Posterior vena cava (tissue), 2 donors: ENCODE measurements at regions not wholly inside any gene's neighbourhood (a gene's known extent, or its start where the extent isn't known, plus 50 kb on each side); places are given as distances from the start of the nearest gene placed in this dataset.
"Not testable (repeated sequence)": the region's sequence is repeated elsewhere in the genome, so short reads cannot be mapped to it uniquely, and the experiment has no call there.

Source experiments
- DNase-seq: peaks from one replicate; pipeline ENCODE4 v3.0.0-alpha.2; 2020; ENCODE audit warnings: low spot score
- intact Hi-C, 2 donors: fragments of 100-400 bp; cut with DNase I; formaldehyde crosslinking; loops; one replicate each; pipeline versions ENCODE4 v1.14.1 to v1.14.2; 2022 to 2023
- donor health status: DM: yes; HTN: yes; CAD: no.
- donor health status: DM: yes; HTN: yes; CAD: no.

DNA sequence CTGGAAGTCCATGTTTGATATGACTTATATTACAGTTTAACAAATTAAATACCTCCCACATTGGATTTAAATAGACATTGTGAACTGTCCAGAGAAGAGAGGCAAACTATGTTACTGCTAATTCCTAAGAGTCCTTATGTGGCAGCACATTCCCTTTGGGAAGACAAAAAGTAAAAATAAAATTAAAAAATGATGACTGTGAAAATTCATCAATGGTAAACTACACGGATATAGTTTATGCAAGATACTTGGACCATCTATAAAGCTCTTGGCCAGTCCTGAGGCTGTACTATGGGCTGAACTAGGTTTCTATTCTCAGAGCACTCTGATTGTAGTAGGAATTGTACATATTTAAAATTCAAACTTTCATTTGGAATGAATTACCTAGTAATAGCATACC lies 206.4 kb downstream of the LRRK2 start:
- DNase-seq: no peak
- intact Hi-C loops: no loop called here

DNA sequence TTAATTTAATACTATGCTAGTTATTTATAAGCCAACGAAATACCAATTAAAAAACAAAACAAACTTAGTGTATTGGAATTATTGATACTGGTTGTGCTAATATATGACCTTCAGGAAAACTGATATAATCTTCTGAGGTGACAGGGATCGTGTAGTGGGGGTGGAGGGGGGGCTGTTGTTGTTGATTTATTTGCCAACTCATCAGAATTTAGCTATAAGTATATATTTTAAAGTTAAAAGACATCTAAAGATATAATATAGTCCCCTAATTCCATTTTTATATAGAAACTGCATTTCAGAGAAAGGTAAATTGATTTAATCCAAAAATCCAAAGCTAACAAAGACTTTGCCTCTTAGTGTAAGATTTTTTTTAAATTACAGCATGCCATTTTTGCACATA lies 210.5 kb downstream of the LRRK2 start:
- DNase-seq: no peak
- intact Hi-C loops: no loop called here

DNA sequence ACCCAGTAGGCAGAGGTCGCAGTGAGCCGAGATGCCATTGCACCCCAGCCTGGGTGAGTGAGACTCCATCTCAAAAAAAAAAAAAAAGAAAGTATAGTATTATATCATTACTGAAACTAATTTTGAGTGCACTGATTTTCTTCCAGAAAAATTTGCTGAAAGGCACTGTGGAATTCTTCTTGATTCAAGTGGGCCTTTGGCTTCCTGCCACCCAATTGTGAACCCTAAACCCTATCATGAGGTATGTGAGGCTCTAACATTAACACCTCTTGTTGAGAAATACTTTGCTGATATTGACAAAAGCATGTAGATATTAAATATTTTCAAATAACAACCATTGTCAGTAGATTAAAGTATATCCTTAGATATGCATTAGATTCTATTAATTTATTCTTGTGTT lies 211.2 kb downstream of the LRRK2 start:
- DNase-seq: no peak
- intact Hi-C loops: no loop called here

DNA sequence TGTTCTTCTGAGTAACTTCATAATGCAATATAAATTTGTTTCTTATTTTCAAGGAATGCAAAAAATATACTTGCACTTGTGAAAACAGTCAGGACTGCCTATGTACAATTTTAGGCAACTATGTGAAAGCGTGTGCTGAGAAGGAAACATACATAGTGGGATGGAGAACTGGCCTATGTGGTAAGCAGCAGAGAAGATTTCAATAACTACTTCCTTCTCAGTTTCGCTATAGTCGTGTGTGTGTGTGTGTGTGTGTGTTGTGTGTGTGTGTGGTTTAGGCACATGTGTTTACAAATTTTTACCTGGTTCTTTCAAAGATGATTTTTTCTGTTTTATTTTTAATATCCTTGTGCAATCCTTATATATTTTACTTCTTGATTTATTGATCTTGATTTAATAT lies 211.8 kb downstream of the LRRK2 start:
- no peak for DNase-seq
- intact Hi-C loops: no loop called here

DNA sequence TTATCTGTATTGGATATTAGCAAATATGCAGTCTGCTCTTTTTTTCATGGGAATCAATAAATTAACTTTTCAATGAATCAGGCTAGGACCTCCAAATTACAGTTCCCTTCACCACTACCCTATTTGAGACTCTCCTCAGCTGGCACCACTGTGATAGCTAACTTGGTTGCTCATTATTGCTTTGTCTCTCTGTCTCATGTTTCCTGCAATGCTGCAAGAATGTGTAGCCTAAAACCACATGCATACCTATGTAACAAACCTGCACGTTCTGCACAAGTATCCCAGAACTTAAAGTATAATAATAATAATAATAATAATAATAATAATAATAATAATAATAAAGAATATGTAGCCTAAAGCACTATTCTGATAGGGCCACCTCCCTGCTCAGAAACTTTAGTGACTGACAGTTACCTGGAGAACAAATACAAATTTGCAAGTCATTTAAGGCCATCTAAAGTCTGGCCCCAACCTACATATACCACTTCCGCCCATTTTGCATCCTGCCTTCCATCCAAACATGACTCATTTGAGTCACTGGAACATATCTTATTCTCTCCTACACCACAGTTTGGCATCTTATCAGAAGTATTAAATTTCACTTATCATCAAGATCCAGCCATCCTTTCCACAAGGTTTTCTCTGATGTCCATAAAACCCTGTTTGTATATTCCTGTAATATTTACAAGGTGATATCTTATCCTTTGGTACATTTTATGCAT lies 215.1 kb downstream of the LRRK2 start:
- DNase-seq: no peak
- intact Hi-C loops: no loop called here

DNA sequence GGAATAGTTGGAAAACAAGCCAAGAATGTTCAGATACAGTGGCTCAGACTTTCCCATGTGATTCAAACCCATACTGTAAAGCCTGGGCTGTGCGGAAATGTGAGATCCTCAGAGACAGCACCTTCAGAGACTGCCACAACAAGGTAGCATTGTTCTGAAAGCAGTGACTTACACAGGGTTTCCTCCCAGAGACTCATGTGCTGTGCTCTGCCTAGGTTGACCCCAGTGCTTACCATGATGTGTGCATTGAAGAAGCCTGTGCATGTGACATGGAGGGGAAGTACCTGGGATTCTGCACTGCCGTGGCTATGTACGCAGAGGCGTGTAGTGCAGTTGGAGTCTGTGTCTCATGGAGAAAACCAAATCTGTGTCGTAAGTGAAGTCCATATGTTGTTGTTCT lies 219.4 kb downstream of the LRRK2 start:
- no peak for DNase-seq
- intact Hi-C loops: no loop called here

DNA sequence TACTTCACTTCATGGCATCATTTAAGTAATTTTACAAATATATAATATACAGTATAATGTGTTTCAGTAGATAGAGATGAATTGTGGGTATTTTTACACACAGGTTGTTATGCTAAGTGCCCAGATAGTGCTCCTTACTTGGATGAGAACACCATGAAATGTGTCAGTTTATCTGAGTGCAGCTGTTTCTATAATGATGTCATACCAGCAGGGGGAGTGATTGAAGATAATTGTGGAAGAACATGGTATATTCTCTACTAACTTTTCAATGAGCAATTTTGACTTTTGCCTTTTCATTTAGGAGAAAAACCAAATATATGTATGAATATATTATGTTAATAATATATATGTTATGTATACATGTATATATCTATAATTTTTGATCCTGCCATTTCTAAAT lies 221.6 kb downstream of the LRRK2 start:
- intact Hi-C loops: no loop called here
- DNase-seq: no peak

DNA sequence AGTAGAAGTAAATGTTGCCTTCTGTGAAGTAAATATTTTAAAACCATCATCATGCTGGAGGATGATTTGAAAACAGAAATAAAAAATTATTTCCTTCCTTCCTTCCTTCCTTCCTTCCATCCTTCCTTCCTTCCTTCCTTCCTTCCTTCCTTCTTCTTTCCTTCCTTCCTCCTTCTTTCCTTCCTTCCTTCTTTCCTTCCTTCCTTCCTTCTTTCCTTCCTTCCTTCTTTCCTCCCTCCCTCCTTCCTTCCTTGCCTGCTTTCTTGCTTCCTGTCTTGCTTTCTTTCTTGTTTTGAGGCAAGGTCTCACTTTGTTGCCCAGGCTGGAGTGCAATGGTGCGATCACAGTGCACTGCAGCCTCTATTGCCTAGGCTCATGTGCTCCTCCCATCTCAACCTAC lies 223.7 kb downstream of the LRRK2 start:
- DNase-seq, intact Hi-C loops: not testable (repeated sequence)

DNA sequence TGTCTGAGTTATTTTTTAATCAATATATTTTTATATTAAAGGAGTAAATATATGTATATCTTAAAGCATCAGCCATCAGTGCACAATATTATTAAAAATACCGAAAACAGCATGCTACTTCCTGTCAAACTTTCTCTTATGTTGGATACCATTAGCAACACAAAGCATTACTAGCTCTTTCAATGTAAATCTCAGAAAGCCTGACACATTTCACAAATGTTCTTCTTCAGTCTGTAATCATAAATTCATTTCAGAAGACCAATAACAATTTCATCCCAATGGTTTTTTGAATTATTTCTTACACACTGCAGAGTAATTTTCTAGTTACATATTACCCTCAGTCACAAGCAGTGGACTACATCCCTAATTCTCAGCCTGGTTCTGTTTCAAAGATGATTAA lies 226.9 kb downstream of the LRRK2 start:
- no peak for DNase-seq
- intact Hi-C loops: no loop called here

DNA sequence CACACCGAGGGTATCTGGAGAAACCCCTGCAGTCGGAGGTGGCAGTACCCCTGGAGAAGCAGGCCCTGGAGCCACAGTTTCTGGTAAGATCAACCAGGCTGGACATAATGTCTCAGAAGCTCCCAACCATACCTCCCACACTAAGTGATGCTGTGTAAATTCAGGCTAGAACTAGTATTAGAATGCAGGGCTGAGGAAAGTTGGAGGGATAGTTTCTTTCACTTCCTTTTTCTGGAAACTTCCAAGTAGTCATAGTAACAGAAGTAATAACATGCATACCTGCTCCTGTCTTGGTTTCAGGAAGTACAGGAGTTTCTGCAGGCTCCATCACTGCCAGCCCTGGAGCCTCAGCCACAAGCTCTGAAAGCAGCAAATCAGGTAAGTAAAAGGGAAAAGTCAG lies 228.1 kb upstream of the CNTN1 start:
- no peak for DNase-seq

DNA sequence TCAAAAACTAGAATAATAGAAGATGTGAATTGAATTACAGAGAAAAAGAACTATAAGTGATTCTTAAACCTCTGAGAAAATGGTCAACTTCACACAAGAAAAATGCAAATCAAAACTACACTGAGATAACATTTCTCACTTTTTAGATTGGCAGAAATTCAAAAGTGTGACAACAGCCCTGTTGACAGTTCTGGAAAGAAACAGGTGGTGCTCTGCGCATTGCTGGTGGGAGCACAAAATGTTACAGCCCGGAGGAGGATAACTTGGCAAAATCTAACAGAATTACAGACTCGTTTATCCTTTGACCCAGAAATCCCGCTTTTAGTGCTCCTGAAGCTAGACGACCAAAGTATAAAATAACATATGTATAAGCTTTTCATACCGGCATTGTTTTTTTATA lies 222.5 kb upstream of the CNTN1 start:
- intact Hi-C loops: no loop called here
- no peak for DNase-seq

More for the DNA sequence above, 228.1 kb upstream of the CNTN1 start:
- intact Hi-C loops: no loop called here

DNA sequence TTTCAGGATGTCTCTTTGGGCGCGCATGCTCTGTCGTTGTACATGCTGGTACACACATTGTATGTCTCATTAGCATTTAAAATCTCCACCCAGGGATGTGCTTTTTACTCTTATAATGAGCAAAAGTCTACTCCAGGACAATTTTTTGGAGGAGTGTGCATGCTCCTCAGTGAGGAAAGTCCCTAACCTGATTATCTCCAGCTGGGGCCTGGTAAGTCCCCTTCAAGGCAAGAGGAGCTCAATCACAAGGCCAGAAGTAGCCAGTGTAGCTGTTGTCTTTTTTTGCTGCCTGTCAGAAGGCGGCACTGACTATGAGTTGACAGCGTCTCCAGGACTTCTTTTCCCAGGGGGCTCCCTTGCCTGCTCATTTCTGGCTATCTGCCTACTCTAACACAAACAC lies 218.3 kb upstream of the CNTN1 start:
- intact Hi-C loops: no loop called here
- no peak for DNase-seq

DNA sequence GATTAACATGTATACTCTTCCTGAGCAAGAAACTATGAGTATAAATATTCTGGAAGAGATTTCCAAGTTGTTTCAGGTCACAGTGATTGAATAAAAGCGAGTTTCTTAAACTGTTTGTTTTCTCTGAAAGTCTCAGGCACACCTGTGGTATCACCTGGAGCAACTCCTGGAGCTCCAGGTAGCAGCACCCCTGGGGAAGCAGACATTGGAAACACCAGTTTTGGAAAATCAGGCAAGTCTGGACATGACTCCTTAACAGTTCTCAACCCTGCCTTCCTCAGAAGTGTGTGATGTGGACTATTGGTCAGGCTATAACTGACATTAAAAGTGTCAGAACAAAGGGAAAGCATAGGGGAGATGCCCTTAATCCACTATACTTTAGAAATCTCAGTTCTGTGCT lies 217.6 kb upstream of the CNTN1 start:
- DNase-seq: no peak
- intact Hi-C loops: loop anchor here in 1 of 2 donors (5.0 kb wide), 1 partner anchor 1242 kb away; no protein-coding TSS in a partner anchor

DNA sequence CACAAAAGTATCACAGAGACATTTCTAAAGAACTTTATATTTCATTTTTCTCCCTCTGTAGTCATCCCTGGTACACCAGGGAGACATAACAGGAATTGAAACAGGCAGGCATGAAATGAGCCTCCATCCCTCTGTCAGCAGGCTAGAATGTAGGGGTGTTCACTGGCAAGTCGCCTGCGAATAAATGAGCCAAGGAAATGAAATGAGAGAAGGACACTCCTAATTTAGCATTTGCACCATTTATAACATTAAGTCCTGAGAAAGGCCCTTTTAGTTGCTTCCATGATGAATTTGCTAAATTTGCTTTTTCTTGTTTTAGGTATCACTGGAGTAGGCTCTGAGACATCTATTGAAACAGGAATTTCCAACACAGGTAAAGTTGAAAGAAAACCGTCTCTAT lies 192.4 kb upstream of the CNTN1 start:
- DNase-seq: no peak
- intact Hi-C loops: no loop called here

DNA sequence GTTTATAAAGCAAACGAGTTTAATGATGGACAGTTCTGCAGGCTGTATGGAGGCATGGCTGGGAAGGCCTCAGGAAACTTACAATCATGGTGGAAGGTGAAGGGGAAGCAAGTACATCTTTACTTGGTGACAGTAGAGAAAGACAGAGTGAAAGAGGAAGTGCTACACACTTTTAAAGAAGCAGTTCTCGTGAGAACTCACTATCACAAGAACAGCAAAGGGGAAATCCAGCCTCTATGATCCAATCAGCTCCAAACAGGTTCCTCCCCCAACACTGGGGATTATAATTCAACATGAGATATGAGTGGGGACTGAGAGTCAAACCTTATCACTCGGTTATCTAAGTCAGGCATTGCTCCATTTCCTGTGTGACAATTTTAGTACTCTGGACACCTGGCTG lies 189.9 kb upstream of the CNTN1 start:
- no peak for DNase-seq

DNA sequence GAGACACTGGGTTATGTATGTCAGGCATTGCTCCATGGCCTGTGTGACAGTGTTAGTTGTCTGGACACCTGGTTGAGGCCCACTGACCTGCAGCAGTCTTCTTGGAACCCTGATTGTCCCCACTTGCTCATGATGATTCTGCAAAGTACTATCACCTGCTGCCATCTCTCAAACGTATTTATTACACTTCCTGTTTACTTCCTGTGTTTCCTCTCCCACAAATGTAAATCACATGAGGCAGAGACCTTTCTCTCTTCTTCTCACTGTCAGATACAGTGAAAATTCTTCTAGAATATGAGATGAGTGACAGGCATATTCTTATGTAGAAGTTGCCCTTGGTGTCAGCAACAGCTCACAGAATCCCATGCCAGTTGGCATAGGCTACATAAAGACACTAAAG lies 186.9 kb upstream of the CNTN1 start:
- DNase-seq: no peak
- intact Hi-C loops: no loop called here

More for the DNA sequence above, 189.9 kb upstream of the CNTN1 start:
- intact Hi-C loops: no loop called here

DNA sequence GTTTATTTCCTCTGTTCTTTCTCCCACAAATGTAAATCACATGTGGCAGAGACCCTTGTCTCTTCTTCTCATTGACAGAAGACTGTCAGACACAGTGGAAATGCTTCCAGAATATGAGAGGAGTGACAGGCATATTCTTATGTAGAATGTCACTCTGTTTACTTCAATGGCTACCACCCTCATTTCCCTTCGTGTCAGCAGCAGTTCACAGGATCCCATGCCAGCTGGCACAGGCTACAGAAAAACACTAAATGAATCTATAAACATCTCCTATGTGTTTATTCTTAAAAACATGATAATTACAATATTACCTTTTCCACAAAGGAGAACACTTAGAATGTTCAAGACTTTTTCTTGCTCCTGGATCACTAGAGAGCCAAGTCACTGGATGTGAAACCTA lies 183.8 kb upstream of the CNTN1 start:
- DNase-seq: no peak
- intact Hi-C loops: no loop called here

DNA sequence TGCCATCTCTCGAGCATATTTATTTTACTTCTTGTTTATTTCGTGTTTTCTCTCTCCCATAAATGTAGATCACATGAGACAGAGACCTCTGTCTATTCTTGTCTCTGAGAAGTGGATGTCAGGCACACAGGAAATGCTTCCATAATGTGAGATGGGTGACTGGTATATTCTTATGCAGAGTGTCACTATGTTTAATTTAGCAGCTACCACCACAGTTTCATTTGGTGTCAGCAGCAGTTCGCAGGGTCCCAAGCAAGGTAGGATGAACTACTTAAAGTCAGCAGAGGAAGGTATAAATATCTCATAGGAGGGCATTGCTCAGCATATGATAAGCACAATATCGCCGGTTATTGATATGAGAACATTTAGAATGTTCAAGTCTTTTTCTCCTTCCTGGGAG lies 180.9 kb upstream of the CNTN1 start:
- intact Hi-C loops: loop anchor here in 1 of 2 donors (5.0 kb wide), 1 partner anchor 619 kb away; no protein-coding TSS in a partner anchor
- DNase-seq: no peak

DNA sequence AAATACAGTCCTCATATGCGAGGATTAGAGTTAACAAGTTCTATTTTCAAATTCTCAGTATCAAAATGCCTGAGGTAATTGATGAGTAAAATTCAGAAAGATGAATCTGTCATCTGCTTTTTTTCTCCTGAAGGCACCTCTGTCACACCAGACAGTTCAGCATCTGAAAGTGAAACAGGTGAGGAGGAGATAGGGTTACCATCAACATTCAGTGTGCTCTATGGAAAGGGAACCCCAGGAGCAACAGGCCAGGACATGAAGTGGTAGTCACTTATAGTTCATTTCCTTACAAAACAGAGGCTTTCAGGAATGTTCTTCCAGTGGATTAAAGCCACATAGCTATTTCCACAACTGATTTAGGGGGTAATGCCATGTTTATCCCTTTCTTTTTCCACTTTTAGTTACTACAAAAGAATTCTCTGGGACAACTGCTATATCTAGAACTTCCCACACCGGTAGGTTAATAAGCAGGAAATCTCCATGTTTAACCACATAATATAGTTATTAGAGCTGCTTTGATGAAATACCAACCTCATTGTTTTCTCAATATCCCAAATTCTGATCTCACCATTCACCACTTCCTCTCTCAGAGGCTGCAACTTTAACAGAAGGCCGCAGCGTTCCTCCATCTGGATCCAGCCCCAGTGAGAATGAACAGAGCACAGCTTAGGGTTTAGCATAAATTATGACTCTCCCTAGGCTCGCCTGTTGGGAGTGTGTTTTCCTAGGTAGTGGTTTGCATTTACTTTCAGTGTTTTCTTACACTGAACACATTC lies 177.0 kb upstream of the CNTN1 start:
- no peak for DNase-seq

DNA sequence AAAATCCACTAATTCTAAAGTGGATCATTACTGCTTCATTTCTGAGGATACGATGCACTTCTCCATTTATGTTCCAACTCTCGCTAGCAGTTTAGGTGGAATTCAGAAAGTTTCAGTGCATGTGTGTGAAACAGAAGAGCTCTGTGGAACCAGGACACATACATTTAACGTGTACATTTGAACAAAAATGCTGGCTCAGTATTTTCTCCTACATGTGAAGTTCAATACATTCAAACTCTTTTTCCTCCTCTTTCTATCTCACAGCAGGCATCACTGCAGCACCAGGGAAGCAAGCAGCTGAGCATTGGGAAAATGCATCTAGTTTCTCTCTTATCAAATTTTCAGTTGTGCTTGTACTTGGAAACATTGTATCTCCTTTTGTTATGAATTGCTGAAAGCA lies 169.4 kb upstream of the CNTN1 start:
- no peak for DNase-seq
- intact Hi-C loops: no loop called here

More for the DNA sequence above, 177.0 kb upstream of the CNTN1 start:
- intact Hi-C loops: no loop called here

DNA sequence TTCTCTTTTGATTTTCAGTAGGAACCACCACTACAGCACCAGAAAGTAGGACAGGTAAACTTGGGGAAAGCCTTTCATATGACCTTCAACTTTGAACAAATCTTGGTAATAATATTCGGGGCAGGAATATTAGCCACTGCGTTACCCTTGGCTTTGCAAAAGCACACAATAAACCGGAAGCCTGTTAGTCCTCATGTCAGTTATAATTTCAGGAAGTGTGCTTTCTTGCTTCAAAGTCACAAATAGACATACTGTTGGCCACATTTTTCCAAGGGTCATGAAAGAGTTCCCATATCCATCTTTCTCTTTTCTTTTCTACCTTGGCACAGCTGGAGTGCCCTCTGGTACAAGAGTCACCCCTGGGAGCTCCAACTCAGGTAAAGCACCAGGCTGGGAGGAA lies 167.2 kb upstream of the CNTN1 start:
- intact Hi-C loops: no loop called here
- DNase-seq: no peak
